ENCODE measurements at regions not wholly inside any gene's neighbourhood (a gene's known extent, or its start where the extent isn't known, plus 50 kb on each side); places are given as distances from the start of the nearest gene placed in this dataset.

GRCh38 chr1:55317673-55318072 is 102.5 kb upstream of the USP24 start:
- TF ChIP-seq CTCF (IDR thresholded peaks at IDR 0.05; ENCODE audit: control extremely low read depth, extremely low read depth, low read depth, missing control alignments): no peak
- CTCF ChIA-PET: interaction anchor here (1.1 to 2.2 kb wide), 5 partner anchors 9 to 178 kb away, joined by 3 to 9 read pairs (median 5); no protein-coding TSS in a partner anchor
- POLR2A ChIA-PET: no interaction called here
- no peak for DNase-seq (ENCODE audit: extremely low spot score)

- POLR2A ChIA-PET: no interaction called here
- no peak for TF ChIP-seq CTCF (IDR thresholded peaks at IDR 0.05; ENCODE audit: control extremely low read depth, extremely low read depth, low read depth, missing control alignments)
- no peak for DNase-seq (ENCODE audit: extremely low spot score)
- CTCF ChIA-PET: interaction anchor here (1.3 to 2.2 kb wide), 4 partner anchors 10 to 177 kb away, joined by 3 to 9 read pairs (median 6); no protein-coding TSS in a partner anchor
These were observed 101.9 kb upstream of the USP24 start for GRCh38 chr1:55316947-55317662.

GRCh38 chr1:55316502-55316901 is 101.3 kb upstream of the USP24 start:
- POLR2A ChIA-PET: no interaction called here
- DNase-seq (ENCODE audit: extremely low spot score): no peak
- CTCF ChIA-PET: interaction anchor here (1.7 to 2.2 kb wide), 3 partner anchors 10 to 177 kb away, joined by 5 to 9 read pairs (median 8); no protein-coding TSS in a partner anchor

GRCh38 chr1:55315552-55315951 is 100.4 kb upstream of the USP24 start:
- TF ChIP-seq CTCF (IDR thresholded peaks at IDR 0.05; ENCODE audit: control extremely low read depth, extremely low read depth, low read depth, missing control alignments): no peak
- ChIA-PET POLR2A (no interaction called here), CTCF (interaction anchor here (0.7 kb wide), 1 partner anchor 1141 kb away, joined by 3 read pairs; no protein-coding TSS in a partner anchor)
- DNase-seq (ENCODE audit: extremely low spot score): no peak

More at GRCh38 chr1:55316502-55316901, 101.3 kb upstream of the USP24 start:
- no peak for TF ChIP-seq CTCF (IDR thresholded peaks at IDR 0.05; ENCODE audit: control extremely low read depth, extremely low read depth, low read depth, missing control alignments)

- ChIA-PET CTCF (no interaction called here), POLR2A (no interaction called here)
- no peak for DNase-seq (ENCODE audit: extremely low spot score)
- no peak for TF ChIP-seq CTCF (IDR thresholded peaks at IDR 0.05; ENCODE audit: control extremely low read depth, extremely low read depth, low read depth, missing control alignments)
These were observed 99.6 kb upstream of the USP24 start for GRCh38 chr1:55314740-55315139.

GRCh38 chr1:55313903-55314302 is 98.7 kb upstream of the USP24 start:
- POLR2A ChIA-PET: no interaction called here
- DNase-seq (ENCODE audit: extremely low spot score): no peak
- CTCF ChIA-PET: no interaction called here
- no peak for TF ChIP-seq CTCF (IDR thresholded peaks at IDR 0.05; ENCODE audit: control extremely low read depth, extremely low read depth, low read depth, missing control alignments)

Measured in GM10248 (cell line).